HG03108 (cell line): ENCODE measurements at regions not wholly inside any gene's neighbourhood (a gene's known extent, or its start where the extent isn't known, plus 50 kb on each side); places are given as distances from the start of the nearest gene placed in this dataset.

Experiments used
- ATAC-seq: cut with Tn5 transposase; IDR thresholded peaks from one replicate; pipeline ENCODE4 v1.9.1; 2021; ENCODE audit warnings: moderate library complexity; ENCODE audit not compliant: unreplicated experiment

DNA sequence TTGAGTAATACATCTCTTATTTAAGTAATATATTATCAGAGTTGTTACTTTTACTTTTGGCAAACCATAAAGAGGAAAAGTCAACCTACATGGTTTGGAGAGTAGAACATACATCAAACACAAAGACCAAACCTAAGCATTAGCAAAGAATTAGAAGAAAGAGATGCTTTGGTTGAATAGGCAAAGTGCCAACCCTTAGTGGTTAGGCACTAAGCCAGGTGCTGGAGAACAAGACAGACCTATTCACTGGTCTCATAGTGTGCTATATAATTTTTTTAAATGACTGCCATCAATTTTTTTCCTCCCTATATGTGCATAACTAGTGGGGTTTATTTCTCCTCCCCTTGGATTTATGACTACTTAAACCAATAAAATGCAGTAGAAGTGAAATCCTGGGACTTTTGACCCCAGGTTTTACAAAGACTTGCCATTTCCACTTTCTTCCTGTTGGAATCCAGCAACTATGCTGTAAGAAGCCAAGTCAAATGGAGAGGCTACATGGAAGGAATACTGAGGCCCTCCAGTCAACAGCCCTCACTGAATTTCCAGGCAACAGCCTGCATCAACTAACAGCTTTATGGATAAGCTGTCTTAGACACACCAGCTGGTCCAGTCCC lies 69.8 kb upstream of the HAO2 start:
- ATAC-seq: no peak

DNA sequence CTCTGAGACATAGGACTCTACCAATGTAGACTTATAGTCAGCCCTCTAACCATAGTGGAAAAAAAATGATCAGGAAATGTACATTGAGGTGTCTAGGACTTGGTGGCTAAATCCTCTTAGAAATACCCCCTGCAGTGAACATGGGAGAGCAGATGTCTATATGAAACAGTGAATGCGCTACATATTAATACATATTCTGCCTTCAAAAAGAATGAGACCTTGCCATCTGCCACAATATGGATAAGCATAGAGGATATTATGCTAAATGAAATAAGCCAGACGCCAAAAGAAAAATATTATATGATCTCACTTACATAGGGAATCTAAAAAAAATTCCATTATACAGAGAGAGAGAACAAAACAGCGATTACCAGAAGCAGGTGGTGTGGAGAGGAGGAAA lies 66.6 kb upstream of the HAO2 start:
- no peak for ATAC-seq

- no peak for ATAC-seq
These were observed 60.4 kb upstream of the HAO2 start for GRCh38 chr1:119308130-119308700.

GRCh38 chr1:119308806-119309205 lies 59.8 kb upstream of the HAO2 start:
- ATAC-seq: no peak

DNA sequence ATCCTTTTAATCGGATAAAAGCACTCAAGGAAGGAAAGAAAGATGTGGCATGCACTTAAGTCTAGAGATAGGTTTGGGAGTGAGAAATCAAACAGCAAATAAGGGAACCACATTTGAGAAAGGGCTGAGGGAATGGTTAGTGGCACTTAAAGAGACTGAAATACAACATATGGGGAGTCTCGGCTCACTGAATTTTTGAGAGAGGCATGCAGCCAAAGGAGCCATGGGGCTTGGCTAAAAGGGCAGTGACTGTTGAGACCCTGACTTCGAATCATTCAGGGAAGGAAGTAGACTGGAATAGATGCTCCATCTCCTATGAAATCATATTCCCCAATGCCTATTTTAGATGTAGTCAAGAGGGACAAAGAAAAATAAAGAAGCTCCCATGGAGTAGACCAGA lies 58.3 kb upstream of the HAO2 start:
- no peak for ATAC-seq

GRCh38 chr1:119312500-119312899 lies 56.1 kb upstream of the HAO2 start:
- ATAC-seq: no peak

- ATAC-seq: no peak
These were observed 54.4 kb upstream of the HAO2 start for GRCh38 chr1:119314001-119314796.

DNA sequence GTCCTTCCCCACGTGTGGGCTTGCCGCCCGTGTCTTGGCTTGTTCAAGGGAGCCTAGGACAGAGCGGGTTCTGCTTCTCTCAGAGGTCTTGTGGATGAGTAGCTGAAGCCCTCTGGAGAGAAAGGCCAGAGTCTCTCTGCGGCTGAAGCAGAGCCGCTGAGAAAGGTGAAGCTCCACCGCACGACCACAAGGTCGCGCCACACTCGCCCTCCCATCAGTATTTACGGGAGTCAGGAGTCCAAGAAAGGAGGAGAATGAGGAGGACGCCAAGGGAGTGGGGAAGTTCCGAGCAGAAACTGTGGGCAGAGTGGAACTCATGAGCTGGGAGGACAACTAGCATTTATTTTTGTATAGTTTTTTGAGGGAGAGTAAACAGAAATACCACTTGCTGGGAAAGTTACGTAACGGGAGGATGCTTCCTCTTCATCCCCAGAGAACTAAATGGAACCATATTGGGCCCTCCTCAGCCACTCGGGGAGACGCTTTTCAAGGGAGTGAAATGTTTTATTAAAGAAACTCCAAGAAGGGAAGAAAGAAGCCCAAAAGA lies 51.6 kb upstream of the HAO2 start:
- ATAC-seq: no peak

DNA sequence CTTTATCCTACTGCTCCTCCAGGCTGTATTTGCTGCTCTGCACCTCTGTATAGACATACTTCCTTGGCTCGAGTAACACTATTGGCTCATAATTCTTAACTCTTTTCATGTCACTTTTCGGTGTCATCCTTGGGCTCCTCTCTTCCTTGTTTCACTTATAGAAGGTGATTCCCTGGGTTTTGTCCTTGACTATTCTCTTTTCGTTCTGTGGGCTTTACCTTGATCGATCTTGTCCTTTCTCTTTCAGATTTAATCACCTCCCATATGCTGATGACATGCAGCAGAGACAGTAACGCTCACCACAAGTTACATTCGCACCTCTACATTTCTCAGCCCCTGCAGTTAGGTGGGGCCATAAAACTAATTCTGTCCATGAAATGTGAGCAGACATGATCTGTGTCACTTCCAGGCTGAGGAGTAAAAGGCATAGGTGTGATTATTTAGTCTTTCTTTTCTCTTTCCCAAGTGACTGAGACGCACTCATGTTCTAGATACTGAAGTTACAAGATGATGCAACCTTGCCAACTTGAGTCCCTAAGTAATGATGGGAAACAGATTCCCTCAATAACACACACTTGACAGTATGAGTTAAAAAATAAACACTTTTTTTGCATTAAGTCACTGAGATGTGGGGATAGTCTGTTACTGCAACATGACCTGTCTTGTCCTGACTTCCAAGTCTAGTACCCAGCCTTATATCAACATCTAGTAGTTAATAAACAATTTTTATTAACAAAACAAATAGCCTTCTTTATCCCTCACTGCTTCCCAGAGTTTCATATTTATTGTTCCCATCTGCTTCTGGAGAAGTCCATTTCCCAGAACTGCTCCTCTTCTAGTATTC lies 49.9 kb upstream of the HAO2 start:
- peak; percentile 56 for ATAC-seq
